ENCODE measurements at regions not wholly inside any gene's neighbourhood (a gene's known extent, or its start where the extent isn't known, plus 50 kb on each side); places are given as distances from the start of the nearest gene placed in this dataset.
A peak's percentile ranks its signal among the peaks of the same experiment; 100 is the strongest.

DNA sequence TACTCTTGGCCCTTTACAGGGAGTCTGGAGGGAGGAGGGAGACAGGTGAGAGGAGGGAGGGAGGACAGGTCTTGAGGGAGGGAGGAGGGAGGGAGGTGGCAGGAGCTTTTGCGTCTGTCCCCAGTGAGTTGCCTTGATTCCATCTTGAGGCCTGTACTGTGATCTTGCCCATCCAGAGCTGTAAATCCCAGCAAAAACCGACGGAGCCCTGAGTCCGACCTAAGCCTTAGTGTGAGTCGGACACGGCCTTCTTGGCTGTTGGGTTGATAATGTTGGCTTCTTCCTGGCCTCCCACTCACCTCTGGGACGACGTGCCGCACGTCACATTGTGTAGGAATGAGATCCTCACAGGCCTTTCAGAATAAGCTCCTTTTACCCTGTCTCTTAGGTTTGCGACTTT lies 72.5 kb downstream of the RGS12 start:
- Histone ChIP-seq H3K4me1 (peaks cover 16 to 18% (median 18%) of the 10 kb centered on the region in 4 donors), H3K9me3 (no peaks in the 10 kb centered on the region), H3K36me3 (no peaks in the 10 kb centered on the region), H3K27ac (replicated peaks in 1 of 4) (no peak overlapping the region), H3K4me3 (no peak overlapping the region), H3K27me3 (no peaks in the 10 kb centered on the region)
- DNase-seq (ENCODE audit: extremely low spot score), result no peak
- intact Hi-C loops (cut with DNase I), result no loop called here
- WGBS, result 95% methylated on average over 11 of the region's 11 CpGs
- TF ChIP-seq, protein P1, sequence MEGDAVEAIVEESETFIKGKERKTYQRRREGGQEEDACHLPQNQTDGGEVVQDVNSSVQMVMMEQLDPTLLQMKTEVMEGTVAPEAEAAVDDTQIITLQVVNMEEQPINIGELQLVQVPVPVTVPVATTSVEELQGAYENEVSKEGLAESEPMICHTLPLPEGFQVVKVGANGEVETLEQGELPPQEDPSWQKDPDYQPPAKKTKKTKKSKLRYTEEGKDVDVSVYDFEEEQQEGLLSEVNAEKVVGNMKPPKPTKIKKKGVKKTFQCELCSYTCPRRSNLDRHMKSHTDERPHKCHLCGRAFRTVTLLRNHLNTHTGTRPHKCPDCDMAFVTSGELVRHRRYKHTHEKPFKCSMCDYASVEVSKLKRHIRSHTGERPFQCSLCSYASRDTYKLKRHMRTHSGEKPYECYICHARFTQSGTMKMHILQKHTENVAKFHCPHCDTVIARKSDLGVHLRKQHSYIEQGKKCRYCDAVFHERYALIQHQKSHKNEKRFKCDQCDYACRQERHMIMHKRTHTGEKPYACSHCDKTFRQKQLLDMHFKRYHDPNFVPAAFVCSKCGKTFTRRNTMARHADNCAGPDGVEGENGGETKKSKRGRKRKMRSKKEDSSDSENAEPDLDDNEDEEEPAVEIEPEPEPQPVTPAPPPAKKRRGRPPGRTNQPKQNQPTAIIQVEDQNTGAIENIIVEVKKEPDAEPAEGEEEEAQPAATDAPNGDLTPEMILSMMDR (IDR thresholded peaks at IDR 0.05), result no peak
- no peak for TF ChIP-seq EP300 (IDR thresholded peaks at IDR 0.05)
- TF ChIP-seq POLR2A (IDR thresholded peaks at IDR 0.05; ENCODE audit: low read depth), result no peak
- TF ChIP-seq POLR2AphosphoS5 (IDR thresholded peaks at IDR 0.05), result no peak

DNA sequence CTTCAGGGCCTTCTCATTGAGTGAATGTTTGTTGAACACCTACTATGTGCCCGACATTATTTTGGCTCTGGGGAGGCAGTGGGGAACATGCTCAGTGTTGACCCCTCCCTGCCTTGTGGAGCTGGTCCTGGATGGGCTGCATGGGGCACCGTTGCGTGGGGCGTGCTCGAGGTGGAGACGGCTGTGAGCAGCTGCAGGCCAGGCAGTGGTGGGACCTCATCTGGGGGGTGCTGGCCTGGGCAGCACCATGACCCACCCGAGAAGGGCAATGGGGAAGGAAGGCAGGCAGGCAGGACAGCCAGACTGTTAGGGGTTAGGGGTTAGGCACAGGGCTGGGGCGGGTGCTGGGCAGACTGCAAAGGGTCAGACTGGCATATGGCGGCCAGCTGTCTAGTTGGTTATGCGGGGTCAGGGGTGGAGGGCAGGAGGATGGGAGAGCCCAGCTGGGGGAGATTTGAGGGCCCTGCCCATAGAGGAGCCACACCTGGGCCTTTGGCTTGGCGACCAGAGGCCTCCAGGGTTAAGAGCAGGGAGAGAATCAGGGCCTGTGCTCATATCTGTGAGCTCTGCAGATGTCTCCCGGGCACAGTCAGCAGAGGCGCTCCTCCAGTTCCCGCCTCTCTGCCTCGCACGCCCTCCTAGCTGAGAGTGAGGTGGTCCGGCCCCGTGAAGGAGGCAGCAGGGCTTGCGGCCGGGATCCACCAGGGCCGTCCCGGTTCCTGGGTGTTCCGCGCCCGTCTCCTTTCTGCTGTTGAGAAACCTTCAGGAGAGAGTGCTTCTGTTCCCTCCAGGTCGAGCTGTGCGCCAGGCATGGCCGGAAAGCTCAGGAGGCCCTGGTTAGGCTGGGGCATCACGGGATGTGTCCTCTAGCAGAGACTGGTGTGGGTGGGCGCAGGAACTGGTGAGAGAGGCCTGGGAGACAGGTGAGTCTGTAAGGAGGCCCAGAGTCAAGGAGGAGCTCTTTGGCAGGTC lies 73.3 kb downstream of the RGS12 start:
- no peak overlapping the region for H3K4me3 ChIP-seq
- whole genome bisulfite sequencing, result 94% methylated on average over 30 of the region's 30 CpGs
- peaks cover 22 to 26% (median 26%) of the 10 kb centered on the region in 4 donors for H3K4me1 ChIP-seq
- H3K27me3 ChIP-seq, result no peaks in the 10 kb centered on the region
- H3K27ac ChIP-seq (replicated peaks in 1 of 4), result no peak overlapping the region
- TF ChIP-seq, protein P1 (IDR thresholded peaks at IDR 0.05), result no peak
- no peak for TF ChIP-seq POLR2A (IDR thresholded peaks at IDR 0.05; ENCODE audit: low read depth)
- DNase-seq (ENCODE audit: extremely low spot score), result no peak
- H3K9me3 ChIP-seq, result no peaks in the 10 kb centered on the region
- no peaks in the 10 kb centered on the region for H3K36me3 ChIP-seq
- intact Hi-C loops (cut with DNase I), result no loop called here

DNA sequence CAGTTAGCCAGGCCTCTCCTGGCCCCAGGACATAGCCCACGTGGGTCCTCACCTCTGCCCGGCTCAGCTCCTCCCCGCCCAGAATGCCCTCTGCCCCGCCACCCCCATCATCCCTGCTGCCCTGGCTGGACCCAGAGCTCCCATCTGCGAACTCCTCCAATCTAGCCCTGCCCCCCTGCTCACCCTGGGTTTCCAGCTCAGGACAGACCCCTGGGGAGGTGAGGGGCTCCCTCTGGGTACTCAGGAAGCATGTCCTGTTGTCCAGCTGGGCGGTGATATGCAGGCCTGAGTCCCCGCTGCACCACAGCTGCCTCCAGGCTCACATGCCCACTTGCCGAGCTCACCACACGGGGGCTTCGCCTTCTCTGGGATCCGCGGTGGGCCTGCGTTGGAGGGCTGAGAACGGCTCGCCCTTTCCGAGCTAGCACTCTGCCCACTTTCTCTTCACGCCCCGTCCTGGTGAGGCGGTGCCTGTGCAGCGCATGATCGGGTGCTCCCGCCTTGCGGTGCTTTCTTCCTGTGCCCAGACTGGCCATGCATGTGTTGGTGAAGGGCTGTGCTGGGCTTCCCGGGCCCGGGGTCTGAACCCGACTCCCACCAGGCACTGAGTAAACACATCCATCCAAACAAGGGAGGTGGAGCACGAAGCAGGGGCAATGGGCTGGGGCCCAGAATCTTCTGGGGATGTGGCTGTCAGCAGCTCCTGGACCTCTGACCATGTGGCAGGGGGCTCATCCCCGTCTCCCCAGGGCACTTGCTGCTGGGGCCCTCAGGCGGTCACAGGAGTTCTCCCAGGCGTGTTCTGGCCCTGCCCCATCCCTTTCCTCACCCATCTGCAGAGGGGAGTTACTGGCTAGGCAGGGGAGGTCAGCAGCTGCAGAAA lies 74.3 kb downstream of the RGS12 start:
- peak; percentile 74 for DNase-seq (ENCODE audit: extremely low spot score)
- Histone ChIP-seq H3K36me3 (no peaks in the 10 kb centered on the region), H3K27me3 (no peaks in the 10 kb centered on the region), H3K4me3 (no peak overlapping the region), H3K27ac (replicated peaks in 1 of 4) (no peak overlapping the region), H3K4me1 (peaks cover 27 to 36% (median 33%) of the 10 kb centered on the region in 4 donors), H3K9me3 (no peaks in the 10 kb centered on the region)
- no peak for TF ChIP-seq EP300 (IDR thresholded peaks at IDR 0.05)
- TF ChIP-seq POLR2A (IDR thresholded peaks at IDR 0.05; ENCODE audit: low read depth), result no peak
- no peak for TF ChIP-seq POLR2AphosphoS5 (IDR thresholded peaks at IDR 0.05)
- TF ChIP-seq, protein P1 (IDR thresholded peaks at IDR 0.05), result no peak
- intact Hi-C loops (cut with DNase I), result no loop called here
- WGBS, result 87% methylated on average over 10 of the region's 30 CpGs

DNA sequence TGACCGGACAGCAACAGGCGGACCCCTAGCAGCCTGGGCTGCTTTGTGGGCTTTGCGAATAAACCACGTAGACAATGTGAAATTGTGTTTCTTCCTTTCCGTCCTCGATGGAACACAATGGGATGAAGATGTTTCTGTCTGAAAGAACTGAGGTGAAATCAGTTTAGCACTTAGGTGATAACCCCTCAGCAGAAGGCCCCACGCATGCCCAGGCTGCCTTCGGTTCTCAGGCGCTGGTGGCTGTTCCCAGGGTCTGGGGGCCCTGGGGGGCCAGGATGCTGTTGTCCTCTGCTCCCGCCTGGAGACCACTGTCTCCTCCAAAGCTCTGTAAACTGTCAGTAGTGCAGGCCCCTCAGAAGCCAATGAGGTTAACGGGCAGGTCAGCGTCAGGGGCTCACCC lies 73.9 kb upstream of the HGFAC start:
- H3K27ac ChIP-seq (replicated peaks in 1 of 4), result no peak overlapping the region
- peaks cover 31 to 43% (median 35%) of the 10 kb centered on the region in 4 donors for H3K4me1 ChIP-seq
- WGBS, result 97% methylated on average over 12 of the region's 12 CpGs
- intact Hi-C loops (cut with DNase I), result no loop called here
- DNase-seq (ENCODE audit: extremely low spot score), result no peak
- H3K4me3 ChIP-seq, result no peak overlapping the region
- H3K9me3 ChIP-seq, result no peaks in the 10 kb centered on the region
- TF ChIP-seq EP300 (IDR thresholded peaks at IDR 0.05) (no peak), POLR2A (IDR thresholded peaks at IDR 0.05; ENCODE audit: low read depth) (no peak), POLR2AphosphoS5 (IDR thresholded peaks at IDR 0.05) (no peak)
- TF ChIP-seq, protein P1 (IDR thresholded peaks at IDR 0.05), result no peak
- H3K36me3 ChIP-seq, result no peaks in the 10 kb centered on the region
- no peaks in the 10 kb centered on the region for H3K27me3 ChIP-seq
